GM19455 (cell line): ENCODE measurements at regions not wholly inside any gene's neighbourhood (a gene's known extent, or its start where the extent isn't known, plus 50 kb on each side); places are given as distances from the start of the nearest gene placed in this dataset.
"Not testable (repeated sequence)": the region's sequence is repeated elsewhere in the genome, so short reads cannot be mapped to it uniquely, and the experiment has no call there.

Source experiments
- ATAC-seq: cut with Tn5 transposase; IDR thresholded peaks from one replicate; pipeline ENCODE4 v1.9.1; 2021; ENCODE audit not compliant: unreplicated experiment

DNA sequence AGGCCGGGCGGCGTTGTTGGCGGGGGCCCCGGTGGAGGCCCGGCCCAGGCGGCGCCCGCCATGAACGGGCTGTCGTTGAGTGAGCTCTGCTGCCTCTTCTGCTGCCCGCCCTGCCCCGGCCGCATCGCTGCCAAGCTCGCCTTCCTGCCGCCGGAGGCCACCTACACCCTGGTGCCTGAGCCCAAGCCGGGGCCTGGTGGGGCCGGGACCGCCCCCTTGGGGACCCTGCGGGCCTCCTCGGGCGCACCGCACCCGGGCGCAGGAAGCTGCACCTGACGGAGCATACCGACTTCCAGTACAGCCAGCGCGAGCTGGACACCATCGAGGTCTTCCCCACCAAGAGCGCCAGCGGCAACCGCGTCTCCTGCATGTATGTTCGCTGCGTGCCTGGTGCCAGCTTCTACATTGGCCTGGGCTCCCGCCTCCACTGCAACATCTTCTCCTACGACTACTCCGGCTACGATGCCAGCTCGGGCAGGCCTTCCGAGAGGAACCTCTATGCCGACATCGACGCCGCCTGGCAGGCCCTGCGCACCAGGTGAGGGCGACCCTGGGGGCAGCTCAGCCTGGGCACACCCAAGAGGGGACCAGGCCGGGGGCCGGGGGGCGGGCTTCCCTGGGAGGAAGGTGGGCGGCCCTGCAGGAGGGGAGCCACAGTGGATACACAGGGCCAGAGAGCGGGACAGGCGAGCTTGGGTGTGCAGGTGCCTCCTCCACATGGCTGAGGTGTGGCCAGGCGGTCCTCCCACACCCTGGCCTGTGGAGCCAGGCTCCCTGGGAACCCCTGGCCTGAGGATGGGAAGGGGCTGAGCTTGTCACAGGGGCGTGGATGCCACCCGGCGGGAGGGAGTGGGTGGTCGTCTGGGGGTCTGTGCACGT is 201.6 kb downstream of the USP22 start:
- not testable (repeated sequence) for ATAC-seq

DNA sequence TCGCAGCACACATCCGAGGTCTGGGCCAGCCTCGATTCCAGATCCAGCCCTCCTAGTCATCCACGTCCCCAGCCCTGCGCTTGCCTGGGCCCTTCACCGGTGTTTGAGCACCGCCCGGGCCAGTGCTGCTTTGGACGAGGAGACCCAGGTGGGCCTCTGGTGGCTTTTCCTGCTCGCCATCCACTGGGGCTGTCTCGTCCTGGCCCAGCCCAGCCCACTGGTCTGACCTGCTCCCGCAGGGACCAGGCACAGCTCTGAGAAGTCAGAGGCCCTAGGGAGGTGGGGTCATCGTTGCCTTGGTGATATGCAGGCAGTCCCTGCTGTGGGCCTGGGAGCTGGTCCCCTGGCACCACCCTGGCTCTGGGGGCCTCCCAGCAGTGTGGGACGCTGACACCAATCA is 200.8 kb downstream of the USP22 start:
- not testable (repeated sequence) for ATAC-seq

DNA sequence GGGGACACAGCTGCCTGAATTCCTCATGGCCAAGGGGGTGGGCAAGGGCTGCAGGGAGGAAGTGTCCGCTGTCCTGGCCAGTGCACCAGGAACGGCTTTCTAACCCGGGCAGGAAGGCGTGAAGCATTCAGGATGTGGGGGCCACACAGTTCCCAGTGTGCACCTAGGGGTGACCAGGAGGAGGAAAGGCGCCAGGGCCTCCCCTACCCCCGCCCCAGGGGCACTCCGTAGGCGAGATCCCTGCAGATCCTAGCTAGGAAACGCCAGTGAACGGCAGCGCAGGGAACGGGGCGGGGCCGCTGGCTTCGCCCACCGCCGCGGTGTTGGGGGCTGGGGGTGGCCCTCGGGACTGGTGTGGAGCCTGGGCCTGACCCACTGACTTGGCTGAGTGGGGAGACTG is 199.6 kb downstream of the USP22 start:
- ATAC-seq: not testable (repeated sequence)

DNA sequence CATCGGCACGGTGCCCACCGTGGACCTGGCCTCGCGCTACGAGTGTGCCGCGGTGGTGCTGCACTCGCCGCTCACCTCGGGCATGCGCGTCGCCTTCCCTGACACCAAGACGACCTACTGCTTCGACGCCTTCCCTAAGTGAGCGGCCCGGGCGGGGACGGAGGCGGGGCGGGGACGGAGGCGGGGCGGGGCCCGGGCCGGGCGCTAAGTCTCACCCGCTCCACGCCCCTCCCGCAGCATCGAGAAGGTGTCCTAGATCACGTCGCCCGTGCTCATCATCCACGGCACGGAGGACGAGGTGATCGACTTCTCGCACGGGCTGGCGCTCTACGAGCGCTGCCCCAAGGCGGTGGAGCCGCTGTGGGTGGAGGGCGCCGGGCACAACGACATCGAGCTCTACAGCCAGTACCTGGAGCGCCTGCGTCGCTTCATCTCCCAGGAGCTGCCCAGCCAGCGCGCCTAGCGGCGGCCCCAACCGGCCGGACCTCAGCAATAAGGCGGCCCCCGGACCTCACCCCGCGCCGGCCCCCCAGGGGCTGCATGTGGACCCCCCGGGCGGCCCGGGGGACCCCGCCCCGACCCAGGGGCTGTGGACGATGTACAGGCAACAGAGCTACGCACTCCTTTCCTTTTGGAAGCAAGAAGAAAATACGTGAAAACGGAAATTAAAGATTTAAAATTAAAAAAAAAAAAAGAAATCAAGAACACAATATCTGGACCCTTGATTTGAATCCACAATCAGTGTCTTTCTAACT is 198.8 kb downstream of the USP22 start:
- ATAC-seq: not testable (repeated sequence)

DNA sequence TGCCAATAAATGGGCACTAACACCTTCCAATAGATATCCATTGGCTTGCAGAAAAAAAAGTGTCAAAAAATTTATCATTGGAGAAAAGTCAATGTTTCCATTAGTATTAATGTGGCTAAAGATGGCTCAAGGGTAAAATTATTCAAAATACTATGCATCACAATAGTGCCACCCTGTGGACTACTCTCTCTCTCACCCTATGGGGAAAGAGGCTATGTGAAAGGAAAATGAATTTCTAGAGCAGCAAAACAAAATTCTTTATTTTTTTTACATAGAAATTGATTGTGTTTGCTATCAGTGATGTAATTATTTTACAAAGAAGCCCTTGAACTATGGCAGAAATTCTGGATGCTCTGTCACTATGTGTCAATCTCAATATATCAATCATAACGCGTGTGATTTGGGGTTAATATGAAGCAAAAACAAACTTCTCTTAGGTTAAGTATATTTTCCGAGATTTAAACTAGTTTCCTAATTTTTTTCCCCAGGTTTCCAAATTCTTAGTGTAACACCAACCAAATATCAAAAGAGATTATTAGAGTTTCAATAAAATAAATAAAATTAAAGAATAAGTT is 193.9 kb downstream of the USP22 start:
- ATAC-seq: not testable (repeated sequence)

DNA sequence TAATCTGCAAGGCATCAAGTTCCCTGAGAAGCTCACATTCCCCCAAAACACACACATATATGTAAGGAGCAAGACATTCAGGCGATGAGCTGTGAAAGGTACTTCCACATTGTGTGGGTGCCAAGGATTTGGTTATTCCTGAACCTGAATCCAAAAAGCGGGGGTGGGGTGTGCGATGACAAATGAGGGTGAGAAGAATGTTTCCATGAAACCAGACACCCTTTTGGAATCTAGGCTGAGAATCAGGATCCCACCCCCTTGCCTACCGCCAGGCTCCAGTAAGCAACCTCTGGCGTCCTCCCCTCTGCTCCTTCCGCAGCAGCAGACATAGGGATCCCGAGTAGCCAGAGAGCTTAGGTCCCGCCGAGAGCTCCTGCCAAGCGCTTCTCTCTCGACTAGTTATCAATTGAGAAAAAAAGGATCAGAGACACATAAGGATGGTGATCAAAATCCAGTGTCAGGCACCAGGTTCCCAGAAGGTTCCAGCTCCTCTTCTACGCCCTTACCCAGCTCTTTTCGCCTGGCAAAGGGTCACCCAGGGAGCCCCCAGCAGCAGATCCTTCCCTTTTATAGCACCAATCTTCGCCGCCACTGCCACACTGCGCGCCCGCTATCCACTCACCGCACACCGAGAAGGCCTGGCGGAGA is 191.1 kb downstream of the USP22 start:
- not testable (repeated sequence) for ATAC-seq

DNA sequence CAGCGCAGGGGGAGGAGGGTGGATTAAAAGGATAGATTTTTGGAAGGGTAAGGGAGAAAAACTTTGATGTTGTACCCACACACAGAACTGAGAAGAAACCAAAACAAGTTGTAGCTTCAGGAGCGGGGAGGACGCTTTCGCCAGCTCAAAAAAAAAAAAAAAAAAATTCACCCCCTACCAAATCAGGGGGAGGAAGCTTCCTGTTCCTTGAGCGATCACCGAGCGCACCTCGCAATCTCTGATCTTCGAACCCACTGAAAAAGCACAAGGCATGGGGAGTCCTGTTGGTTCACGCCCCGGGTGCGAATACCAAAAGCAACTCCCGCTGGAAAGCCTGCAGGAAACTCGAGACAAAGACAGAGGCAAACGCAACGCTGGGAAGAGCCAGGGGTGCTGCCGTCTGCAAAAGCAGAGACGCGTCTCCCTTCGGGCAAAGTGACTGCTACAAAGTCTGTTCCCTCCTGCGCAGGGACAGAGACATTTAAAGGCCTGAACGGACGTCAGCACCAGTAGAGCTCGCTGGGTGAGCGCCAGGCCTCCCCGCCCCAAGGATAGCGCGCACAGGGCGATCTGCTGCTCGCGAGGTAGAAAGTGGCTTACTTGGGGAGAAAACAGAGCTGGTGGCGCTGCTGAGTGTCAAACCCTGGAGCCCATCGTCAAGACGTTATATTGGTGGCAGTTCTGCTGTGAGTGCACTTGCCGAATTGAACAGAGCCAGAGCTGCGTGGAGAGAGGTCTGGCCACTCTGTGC is 190.4 kb downstream of the USP22 start:
- ATAC-seq: no peak

DNA sequence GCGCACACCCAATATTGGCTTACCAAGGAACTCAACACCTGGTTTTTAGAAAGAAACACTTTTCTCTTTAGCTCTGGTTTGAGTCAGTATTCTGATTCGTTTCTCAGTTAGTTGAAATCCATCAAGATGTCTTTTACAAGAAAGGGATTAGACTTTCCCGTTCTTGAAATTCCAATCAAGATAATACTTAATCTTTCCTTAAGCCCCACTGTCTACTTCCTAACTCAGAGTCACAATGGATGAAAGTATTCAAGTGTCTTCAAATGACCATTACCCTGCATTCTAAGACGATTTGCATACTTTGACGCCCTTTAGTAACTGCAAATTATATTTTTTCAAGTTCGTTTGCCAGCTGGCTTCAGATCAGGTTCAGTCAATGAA is 189.8 kb downstream of the USP22 start:
- ATAC-seq: no peak

DNA sequence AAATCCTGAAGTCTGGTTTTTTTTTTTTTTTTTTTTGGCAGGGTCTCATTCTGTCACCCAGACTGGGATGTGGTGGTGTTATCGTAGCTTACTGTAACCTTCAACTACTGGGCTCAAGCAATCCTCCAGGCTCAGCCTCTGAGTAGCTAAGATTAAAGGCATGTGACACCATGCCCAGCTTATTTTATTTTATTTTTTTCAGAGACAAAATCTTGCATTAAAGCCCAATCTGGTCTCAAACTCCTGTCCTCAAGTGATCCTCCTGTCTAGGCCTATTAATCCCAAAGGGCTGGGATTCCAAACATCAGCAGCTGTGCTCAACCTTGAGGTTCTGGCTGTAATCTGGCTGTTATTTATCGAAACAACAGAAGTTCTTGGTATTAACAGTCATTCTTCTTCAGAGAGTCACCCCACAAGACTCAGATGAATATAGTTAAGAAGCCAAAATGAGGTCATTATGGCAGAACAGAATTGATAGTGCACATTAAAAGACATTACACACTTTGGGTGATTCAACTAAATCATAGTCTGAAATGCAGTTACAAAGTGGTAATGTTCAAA is 186.8 kb downstream of the USP22 start:
- ATAC-seq: not testable (repeated sequence)

DNA sequence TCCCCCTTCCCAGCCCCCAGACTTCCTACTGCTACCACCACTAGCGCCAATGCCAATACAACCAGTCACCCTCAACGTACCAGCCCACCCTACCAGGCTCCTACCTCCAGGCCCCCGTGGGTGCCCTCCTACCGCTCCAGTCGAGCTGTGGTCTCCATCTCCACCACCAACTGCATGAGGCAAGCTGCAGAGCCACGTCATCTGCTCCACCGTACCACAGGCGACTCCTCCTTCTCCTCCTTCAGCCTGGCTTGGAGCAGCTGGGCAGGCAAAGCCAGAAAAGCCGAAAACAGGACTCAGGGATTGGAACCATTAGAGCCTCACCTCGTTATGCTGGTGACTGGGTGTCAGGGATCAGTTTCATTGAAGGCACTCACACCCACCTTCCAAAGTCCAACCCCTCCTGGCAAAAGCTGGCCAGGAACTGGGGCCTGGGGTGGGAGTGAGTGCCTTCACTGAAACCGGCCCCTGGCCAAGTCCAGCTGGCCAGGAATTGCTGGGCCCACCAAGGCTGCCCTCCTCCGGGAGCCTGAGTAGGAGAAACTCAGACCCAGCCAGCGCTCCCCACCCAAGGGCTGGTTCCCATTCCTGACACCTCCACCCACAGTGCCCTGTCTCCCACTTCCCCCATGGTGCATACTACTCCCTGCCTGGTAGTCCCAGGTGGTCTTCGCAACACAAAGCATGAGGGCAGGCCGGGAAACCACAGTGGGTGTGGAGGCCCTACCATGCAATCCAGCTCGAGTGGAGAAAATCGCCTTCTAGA is 176.2 kb downstream of the USP22 start:
- not testable (repeated sequence) for ATAC-seq

DNA sequence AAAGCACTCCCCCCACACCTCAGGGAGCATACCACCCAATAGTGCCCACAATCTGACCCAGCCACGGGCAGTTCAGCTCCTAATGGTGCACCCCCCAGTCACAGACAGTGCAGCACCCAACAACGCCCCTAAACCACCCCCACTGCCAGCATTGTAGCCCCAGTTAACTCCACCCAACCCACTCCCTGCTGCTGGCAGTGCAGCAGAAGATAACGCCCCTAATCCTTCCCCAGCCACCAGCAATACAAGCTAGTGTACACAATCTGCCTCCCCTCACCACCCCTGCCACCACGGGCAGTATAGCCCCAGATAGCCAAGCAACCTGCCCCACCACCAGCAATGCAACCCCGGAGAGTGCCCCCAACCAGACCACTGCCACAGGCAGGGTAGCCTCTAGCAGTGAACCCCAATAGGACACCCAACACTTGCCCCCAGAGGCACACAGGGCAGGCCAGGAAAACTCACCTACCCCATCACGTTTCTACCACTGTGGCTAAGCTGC is 175.3 kb downstream of the USP22 start:
- ATAC-seq: not testable (repeated sequence)

DNA sequence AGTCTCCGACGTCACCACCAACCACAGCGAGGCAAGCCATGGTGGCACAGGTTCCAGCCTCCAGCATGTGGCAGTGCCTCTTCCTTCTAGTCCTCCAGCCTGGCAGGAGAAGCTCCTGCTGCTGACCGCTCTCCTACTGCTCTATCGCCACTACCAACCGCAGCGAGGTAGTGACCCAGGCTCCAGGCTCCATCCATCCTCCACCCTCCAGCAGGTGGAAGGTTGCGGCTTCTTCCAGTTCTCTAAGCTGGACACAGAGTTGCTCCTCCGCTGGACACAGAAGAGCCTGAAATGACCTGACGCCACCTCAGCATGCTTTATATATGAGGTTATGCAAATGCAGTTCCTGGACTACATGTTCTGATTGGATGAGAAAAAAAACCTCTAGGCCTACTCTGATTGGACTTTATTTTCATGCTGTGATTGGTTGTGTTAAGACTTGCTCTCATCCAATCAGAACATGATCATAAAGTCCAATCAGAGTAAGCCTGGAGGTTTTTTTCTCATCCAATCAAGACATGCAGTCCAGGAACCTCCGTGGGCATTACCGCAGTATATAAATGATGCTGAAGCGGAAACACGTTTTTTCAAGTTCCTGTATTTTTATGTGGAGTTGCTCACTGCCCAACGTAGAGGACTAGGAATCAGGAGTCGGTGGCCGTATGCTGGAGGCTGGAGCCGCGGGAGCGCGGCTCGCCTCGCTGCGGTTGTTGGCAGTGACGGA is 174.7 kb downstream of the USP22 start:
- not testable (repeated sequence) for ATAC-seq

DNA sequence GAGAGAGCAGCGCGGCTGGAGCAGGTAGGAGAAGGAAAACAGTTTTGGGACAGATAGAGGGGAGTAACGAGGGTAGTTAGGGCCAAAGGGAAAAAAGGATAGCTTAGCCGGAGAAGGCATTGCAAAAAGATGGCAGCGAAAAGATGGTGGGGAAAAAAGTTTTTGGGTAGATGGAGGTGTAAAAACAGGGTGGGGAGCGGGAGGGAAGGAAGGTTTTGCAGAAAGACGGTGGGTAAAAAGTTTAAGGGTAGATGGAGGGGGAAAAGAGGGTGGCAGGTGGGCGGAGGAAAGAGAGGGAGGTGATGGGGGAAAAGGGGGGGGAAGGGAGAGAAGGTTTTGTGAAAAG is 174.2 kb downstream of the USP22 start:
- not testable (repeated sequence) for ATAC-seq

DNA sequence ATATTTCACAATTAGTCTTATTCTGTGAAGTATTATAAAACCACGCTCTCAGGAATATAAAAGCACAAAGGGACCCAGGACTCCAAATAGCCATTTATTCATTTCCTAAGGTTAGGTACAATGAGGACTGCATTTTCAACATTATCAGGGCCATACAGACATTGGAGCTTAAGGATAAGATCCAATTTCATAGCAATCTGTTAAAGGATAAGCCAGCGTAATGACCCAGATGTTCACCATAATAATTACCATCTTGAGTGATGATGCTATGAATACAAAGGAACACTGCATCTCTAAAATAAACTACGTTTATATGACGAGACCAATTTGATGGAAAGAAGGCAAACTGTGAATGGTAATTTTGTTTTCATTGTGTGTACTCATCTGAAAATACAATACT is 169.6 kb downstream of the USP22 start:
- not testable (repeated sequence) for ATAC-seq

DNA sequence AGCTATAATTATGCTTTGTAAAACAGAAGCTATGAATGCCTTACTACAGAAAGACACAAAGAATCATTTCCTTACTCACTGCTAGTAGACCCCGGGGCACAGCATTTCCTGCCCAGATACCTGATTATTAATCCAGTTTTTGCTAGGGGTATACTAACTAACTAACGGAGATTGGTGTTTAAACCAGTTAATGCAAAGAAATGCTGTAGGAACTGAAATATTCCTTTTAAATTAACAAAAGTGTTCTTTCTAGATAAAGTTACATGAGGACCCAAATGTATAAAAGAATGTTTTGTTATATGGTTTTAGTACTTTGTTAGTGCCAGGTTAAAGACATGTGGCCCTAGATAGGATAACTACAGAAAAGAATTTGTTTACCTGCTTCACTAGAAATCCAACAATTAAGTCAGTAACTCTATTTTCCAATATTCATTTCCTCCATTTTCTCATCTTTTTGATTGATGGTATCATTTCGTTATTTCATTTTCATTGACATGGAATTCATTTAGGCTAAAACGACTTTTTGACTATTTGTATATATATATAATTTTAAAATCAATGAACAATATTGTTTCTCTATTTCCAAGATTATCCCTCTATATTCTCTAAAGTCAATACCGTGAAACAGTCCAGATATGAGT is 169.0 kb downstream of the USP22 start:
- ATAC-seq: not testable (repeated sequence)

DNA sequence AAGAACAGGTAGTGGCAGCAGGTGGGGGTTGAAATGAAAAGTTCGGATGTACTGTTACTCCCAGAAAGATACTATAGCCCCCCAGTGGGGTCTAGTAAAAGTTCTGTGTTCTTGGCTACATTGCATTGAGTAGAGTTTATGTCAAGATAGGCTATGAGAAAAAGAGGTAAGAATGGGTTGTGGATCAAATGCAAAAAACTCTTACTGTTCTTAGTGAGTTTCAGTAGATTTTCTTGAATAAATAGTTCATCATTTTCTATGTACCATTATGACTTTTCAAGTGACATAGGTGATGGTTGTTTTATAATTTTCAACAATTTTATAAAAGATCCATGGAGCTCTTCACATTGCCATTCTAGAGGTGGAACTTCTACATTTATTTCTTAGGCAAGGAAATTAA is 165.4 kb downstream of the USP22 start:
- ATAC-seq: not testable (repeated sequence)

DNA sequence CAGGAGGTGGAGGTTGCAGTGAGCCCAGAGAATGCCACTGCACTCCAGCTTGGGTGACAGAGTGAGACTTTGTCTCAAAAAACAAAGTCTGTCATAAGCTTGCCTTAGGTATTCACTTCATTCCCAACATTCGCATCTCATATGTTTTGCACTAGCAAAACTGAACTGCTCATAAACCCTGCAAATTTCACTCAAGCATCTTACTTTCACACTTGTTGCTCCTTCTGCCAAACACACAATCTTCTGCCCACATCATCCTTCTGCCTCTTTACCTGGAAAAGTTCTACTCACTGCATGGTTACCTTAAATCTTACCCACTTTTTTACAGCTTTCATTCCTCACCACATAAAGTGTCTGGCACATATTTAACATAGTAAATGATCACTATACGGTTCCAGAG is 152.5 kb downstream of the USP22 start:
- no peak for ATAC-seq

DNA sequence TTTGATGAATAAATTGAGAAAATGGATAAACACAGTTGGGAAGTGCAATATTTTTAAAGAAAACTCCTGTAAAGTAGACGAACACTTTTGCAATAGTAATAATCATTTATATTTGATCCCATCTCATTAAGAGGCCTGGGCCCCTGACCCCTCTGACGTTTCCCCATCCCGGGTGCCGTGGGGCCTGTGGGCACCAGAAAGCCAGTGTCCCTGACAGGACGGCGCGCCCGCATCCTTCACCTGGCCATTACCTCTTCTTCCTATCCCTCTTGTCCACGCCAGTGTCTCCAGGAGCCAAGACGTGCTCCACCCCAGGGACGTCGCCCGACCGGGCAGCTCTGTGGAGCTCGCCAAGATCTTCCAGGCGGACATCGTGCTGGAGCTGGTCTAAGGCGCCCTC is 147.4 kb downstream of the USP22 start:
- ATAC-seq: not testable (repeated sequence)
